ENCODE measurements at regions not wholly inside any gene's neighbourhood (a gene's known extent, or its start where the extent isn't known, plus 50 kb on each side); places are given as distances from the start of the nearest gene placed in this dataset.

DNA sequence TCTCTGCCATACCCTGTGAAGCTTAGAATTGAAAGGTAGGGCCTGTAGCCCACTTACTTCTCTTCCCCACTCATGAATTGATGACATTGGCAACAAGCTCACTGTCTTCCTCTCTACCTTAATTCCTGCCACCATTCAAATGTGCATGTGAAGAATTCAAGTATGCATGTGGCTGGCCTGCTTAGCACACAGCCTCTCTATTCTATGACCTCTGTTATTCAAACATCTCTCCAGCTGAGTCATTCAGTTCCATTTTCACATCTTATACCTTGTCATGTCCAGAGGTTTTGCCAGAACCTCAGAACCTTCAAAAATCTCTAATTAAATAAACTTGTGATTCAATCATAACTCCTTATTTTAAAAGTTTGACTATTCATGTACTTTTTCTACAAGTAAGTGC is 114.7 kb upstream of the MAN2A1 start:
- ChIA-PET CTCF (no interaction called here), POLR2A (no interaction called here), RAD21 (ENCODE audit: low non-redundant PET in 1 of 2, low total read pairs in 2 of 2, uncharacterized antibody in 2 of 2, unreplicated experiment in 2 of 2) (no interaction called here)
- Histone ChIP-seq H3K4me3 (replicated peaks in 1 of 2; ENCODE audit: low read depth in 1 of 2, low read length in 2 of 2) (no peak overlapping the region), H4K20me1 (ENCODE audit: insufficient read depth) (no peaks in the 10 kb centered on the region), H3K27me3 (ENCODE audit: insufficient read depth, low read length) (no peaks in the 10 kb centered on the region), H3K36me3 (ENCODE audit: control insufficient read depth in 1 of 2, insufficient read depth in 2 of 2, low read length in 2 of 2) (no peaks in the 10 kb centered on the region), H2AFZ (ENCODE audit: low read depth, low read length, poor library complexity, severe bottlenecking) (no peak overlapping the region), H3K4me1 (ENCODE audit: control insufficient read depth in 1 of 2, insufficient read depth in 2 of 2, low read length in 2 of 2) (peaks cover 0 to 4% of the 10 kb centered on the region in 2 experiments; a peak in 1 of 4 replicates), H3K9me3 (ENCODE audit: control insufficient read depth in 1 of 2, insufficient read depth in 1 of 2, low read depth in 1 of 2, low read length in 2 of 2) (no peaks in the 10 kb centered on the region), H3K9ac (ENCODE audit: low read length) (no peak overlapping the region), H3K79me2 (ENCODE audit: insufficient read depth, low read length) (no peaks in the 10 kb centered on the region), H3K4me2 (ENCODE audit: low read length) (no peak overlapping the region), H3K27ac (ENCODE audit: low read depth, low read length) (no peak overlapping the region), H3K9me2 (ENCODE audit: insufficient read depth) (no peaks in the 10 kb centered on the region)
- DNase-seq (ENCODE audit: low read depth, low spot score): no peak
- TF ChIP-seq RAD21 (IDR thresholded peaks at IDR 0.05; ENCODE audit: low read depth) (no peak), SIN3A (IDR thresholded peaks at IDR 0.05; ENCODE audit: low read depth) (no peak)
- no TSS peak for BruUV-seq (replicated peaks)
- intact Hi-C loops (cut with micrococcal nuclease): no loop called here
- ATAC-seq: no peak

DNA sequence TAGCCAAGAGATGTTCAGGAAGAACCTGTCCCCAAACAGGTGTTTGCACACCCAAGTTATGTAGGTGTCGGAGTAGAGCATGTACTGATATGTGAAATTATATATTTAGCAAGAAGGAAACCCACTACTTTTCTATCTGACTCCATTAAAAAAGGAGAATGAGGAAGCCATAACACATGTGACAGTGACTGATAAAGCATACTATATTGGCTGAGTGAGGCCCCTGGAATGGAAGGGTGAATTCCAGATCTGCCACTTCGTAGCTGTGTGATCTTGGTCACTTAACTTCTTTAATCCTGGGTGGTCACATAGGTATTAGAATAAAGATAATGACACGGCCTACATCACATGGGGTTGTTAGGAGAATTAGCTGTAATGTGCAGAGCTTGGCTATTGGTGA is 116.0 kb upstream of the MAN2A1 start:
- Histone ChIP-seq H3K4me3 (replicated peaks in 1 of 2; ENCODE audit: low read depth in 1 of 2, low read length in 2 of 2) (no peak overlapping the region), H3K9ac (ENCODE audit: low read length) (no peak overlapping the region), H3K9me3 (ENCODE audit: control insufficient read depth in 1 of 2, insufficient read depth in 1 of 2, low read depth in 1 of 2, low read length in 2 of 2) (no peaks in the 10 kb centered on the region), H3K4me2 (ENCODE audit: low read length) (no peak overlapping the region), H4K20me1 (ENCODE audit: insufficient read depth) (no peaks in the 10 kb centered on the region), H3K36me3 (ENCODE audit: control insufficient read depth in 1 of 2, insufficient read depth in 2 of 2, low read length in 2 of 2) (no peaks in the 10 kb centered on the region), H2AFZ (ENCODE audit: low read depth, low read length, poor library complexity, severe bottlenecking) (no peak overlapping the region), H3K4me1 (ENCODE audit: control insufficient read depth in 1 of 2, insufficient read depth in 2 of 2, low read length in 2 of 2) (peaks cover 0 to 4% of the 10 kb centered on the region in 2 experiments; a peak in 1 of 4 replicates), H3K9me2 (ENCODE audit: insufficient read depth) (no peaks in the 10 kb centered on the region), H3K27ac (ENCODE audit: low read depth, low read length) (no peak overlapping the region), H3K27me3 (ENCODE audit: insufficient read depth, low read length) (no peaks in the 10 kb centered on the region), H3K79me2 (ENCODE audit: insufficient read depth, low read length) (no peaks in the 10 kb centered on the region)
- CTCF ChIA-PET: no interaction called here
- no TSS peak for BruUV-seq (replicated peaks)
- RAD21 ChIA-PET (ENCODE audit: low non-redundant PET in 1 of 2, low total read pairs in 2 of 2, uncharacterized antibody in 2 of 2, unreplicated experiment in 2 of 2): no interaction called here
- POLR2A ChIA-PET: no interaction called here
- TF ChIP-seq CTCF (IDR thresholded peaks at IDR 0.05 in 2 of 3, conservative IDR thresholded peaks at IDR 0.05 in 1 of 3; ENCODE audit: borderline replicate concordance in 1 of 3, insufficient read depth in 1 of 3, low read depth in 2 of 3, low read length in 2 of 3) (no peak), FOSL1 (IDR thresholded peaks at IDR 0.05; ENCODE audit: low read depth) (no peak), YY1 (IDR thresholded peaks at IDR 0.05; ENCODE audit: extremely low read depth, insufficient replicate concordance, low read depth, low read length) (no peak), SRF (IDR thresholded peaks at IDR 0.05; ENCODE audit: low read depth) (no peak), SIN3A (IDR thresholded peaks at IDR 0.05; ENCODE audit: low read depth) (no peak), EZH2 (IDR thresholded peaks at IDR 0.05) (no peak), ZFX (IDR thresholded peaks at IDR 0.05) (no peak), POLR2AphosphoS5 (IDR thresholded peaks at IDR 0.05; ENCODE audit: low read depth, low read length) (no peak), EGR1 (IDR thresholded peaks at IDR 0.05; ENCODE audit: low read depth) (no peak)
- intact Hi-C loops (cut with micrococcal nuclease): no loop called here
- DNase-seq (ENCODE audit: low read depth, low spot score): no peak
- ATAC-seq: no peak

Data from HCT116 (cell line).